ENCODE measurements at regions not wholly inside any gene's neighbourhood (a gene's known extent, or its start where the extent isn't known, plus 50 kb on each side); places are given as distances from the start of the nearest gene placed in this dataset.

- no peak for TF ChIP-seq CTCF (IDR thresholded peaks at IDR 0.05; ENCODE audit: poor library complexity, severe bottlenecking)
- no peak for TF ChIP-seq EZH2 (IDR thresholded peaks at IDR 0.05; ENCODE audit: borderline replicate concordance, insufficient read depth, low read length, poor library complexity, severe bottlenecking)
- no peak for TF ChIP-seq EP300 (conservative IDR thresholded peaks at IDR 0.05; ENCODE audit: poor library complexity, severe bottlenecking)
- TF ChIP-seq TAF1 (IDR thresholded peaks at IDR 0.05; ENCODE audit: low read depth) = no peak
- no peak for TF ChIP-seq RAD21 (conservative IDR thresholded peaks at IDR 0.05)
- no peak for TF ChIP-seq POLR2AphosphoS5 (IDR thresholded peaks at IDR 0.05)
Observed at GRCh38 chr4:165689159-165689558, 183.9 kb upstream of the TLL1 start.
